Peyer's patch (tissue), 4 donors: ENCODE measurements at regions not wholly inside any gene's neighbourhood (a gene's known extent, or its start where the extent isn't known, plus 50 kb on each side); places are given as distances from the start of the nearest gene placed in this dataset.

Source experiments
- CTCF ChIP-seq, 6 experiments: fragments of 450-650 bp in 4 of 6; fragments of 200-600 bp in 2 of 6; sonication (generic) in 1 of 6; IDR thresholded peaks; one replicate each; pipeline ENCODE4 v1.5.1; 2017 to 2019; ENCODE audit warnings: antibody characterized with exemption in 6 of 6, mild to moderate bottlenecking in 3 of 6, moderate library complexity in 1 of 6
- POLR2A ChIP-seq, 2 donors: fragments of 450-650 bp; IDR thresholded peaks; one replicate each; pipeline ENCODE4 v1.5.1; 2017; ENCODE audit warnings: antibody characterized with exemption in 2 of 2, mild to moderate bottlenecking in 2 of 2, moderate library complexity in 2 of 2

GRCh38 chr9:90956026-90956810 lies 154.6 kb downstream of the SYK start:
- TF ChIP-seq CTCF (IDR thresholded peaks at IDR 0.05) (no peak), POLR2A (IDR thresholded peaks at IDR 0.05) (no peak)
